PC-3 (cell line): ENCODE measurements at regions not wholly inside any gene's neighbourhood (a gene's known extent, or its start where the extent isn't known, plus 50 kb on each side); places are given as distances from the start of the nearest gene placed in this dataset.

Experiments
- EZH2 ChIP-seq: fragments of 300-600 bp; sonication (generic); IDR thresholded peaks from one replicate; pipeline ENCODE4 v1.6.1; 2017; ENCODE audit warnings: antibody characterized with exemption, mild to moderate bottlenecking, low read length; ENCODE audit not compliant: unreplicated experiment
- EZH2phosphoT487 ChIP-seq: fragments of 300-600 bp; sonication (generic); IDR thresholded peaks from 2 replicates; pipeline ENCODE4 v1.6.1; 2018; ENCODE audit warnings: mild to moderate bottlenecking, antibody characterized with exemption, low read length, borderline replicate concordance
- TF ChIP-seq, protein P1 (sequence below): fragments of 300-600 bp; sonication (generic); conservative IDR thresholded peaks from 2 replicates; pipeline ENCODE4 v1.5.1; 2017; ENCODE audit warnings: antibody characterized with exemption, low read depth, mild to moderate bottlenecking, low read length

DNA sequence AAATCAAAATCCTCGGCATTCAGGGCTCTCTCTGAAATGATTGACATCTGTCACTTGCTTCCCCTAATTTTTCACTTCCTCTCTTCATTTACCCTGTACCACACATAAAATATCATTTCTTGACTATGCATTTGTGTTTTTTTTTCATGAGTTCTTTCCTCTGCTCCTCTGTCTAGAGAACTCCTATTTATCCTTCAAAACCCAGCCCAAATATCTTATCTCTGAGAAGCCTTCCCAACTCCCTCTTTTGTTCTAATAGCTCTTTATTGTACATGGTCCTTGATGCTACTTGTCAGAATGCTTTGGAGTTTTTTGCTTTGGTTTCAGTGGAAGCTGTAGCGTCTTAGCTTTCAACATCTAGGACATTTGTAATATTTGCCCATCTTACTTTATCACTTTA is 190.2 kb upstream of the CTBP2 start:
- TF ChIP-seq, protein P1, sequence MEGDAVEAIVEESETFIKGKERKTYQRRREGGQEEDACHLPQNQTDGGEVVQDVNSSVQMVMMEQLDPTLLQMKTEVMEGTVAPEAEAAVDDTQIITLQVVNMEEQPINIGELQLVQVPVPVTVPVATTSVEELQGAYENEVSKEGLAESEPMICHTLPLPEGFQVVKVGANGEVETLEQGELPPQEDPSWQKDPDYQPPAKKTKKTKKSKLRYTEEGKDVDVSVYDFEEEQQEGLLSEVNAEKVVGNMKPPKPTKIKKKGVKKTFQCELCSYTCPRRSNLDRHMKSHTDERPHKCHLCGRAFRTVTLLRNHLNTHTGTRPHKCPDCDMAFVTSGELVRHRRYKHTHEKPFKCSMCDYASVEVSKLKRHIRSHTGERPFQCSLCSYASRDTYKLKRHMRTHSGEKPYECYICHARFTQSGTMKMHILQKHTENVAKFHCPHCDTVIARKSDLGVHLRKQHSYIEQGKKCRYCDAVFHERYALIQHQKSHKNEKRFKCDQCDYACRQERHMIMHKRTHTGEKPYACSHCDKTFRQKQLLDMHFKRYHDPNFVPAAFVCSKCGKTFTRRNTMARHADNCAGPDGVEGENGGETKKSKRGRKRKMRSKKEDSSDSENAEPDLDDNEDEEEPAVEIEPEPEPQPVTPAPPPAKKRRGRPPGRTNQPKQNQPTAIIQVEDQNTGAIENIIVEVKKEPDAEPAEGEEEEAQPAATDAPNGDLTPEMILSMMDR: no peak
- TF ChIP-seq EZH2: no peak
- TF ChIP-seq EZH2phosphoT487: no peak
